ENCODE measurements at regions not wholly inside any gene's neighbourhood (a gene's known extent, or its start where the extent isn't known, plus 50 kb on each side); places are given as distances from the start of the nearest gene placed in this dataset.

- DNase-seq = no peak
These were observed 377.7 kb upstream of the KAZN start for GRCh38 chr1:14220811-14221210.

- no peak for DNase-seq
These were observed 376.4 kb upstream of the KAZN start for GRCh38 chr1:14222086-14222485.

GRCh38 chr1:14228677-14229076 lies 369.8 kb upstream of the KAZN start:
- DNase-seq = no peak

GRCh38 chr1:14233510-14233909 lies 365.0 kb upstream of the KAZN start:
- DNase-seq = no peak

GRCh38 chr1:14236097-14236496 lies 362.4 kb upstream of the KAZN start:
- DNase-seq = no peak

- no peak for DNase-seq
These were observed 359.8 kb upstream of the KAZN start for GRCh38 chr1:14238472-14239307.

GRCh38 chr1:14240265-14240664 lies 358.2 kb upstream of the KAZN start:
- DNase-seq = no peak

GRCh38 chr1:14242123-14242522 lies 356.4 kb upstream of the KAZN start:
- no peak for DNase-seq

- DNase-seq = no peak
These were observed 355.6 kb upstream of the KAZN start for GRCh38 chr1:14242870-14243269.

GRCh38 chr1:14245954-14246353 lies 352.5 kb upstream of the KAZN start:
- no peak for DNase-seq

- DNase-seq = no peak
These were observed 352.0 kb upstream of the KAZN start for GRCh38 chr1:14246471-14246870.

- no peak for DNase-seq
These were observed 350.8 kb upstream of the KAZN start for GRCh38 chr1:14247666-14248065.

GRCh38 chr1:14251871-14252270 lies 346.6 kb upstream of the KAZN start:
- DNase-seq = no peak

GRCh38 chr1:14253676-14254075 lies 344.8 kb upstream of the KAZN start:
- DNase-seq = no peak

GRCh38 chr1:14254251-14254650 lies 344.2 kb upstream of the KAZN start:
- DNase-seq = no peak

- DNase-seq = no peak
These were observed 343.3 kb upstream of the KAZN start for GRCh38 chr1:14255233-14255632.

GRCh38 chr1:14255711-14256110 lies 342.8 kb upstream of the KAZN start:
- no peak for DNase-seq

- DNase-seq = no peak
These were observed 339.2 kb upstream of the KAZN start for GRCh38 chr1:14259191-14259757.

GRCh38 chr1:14260480-14260879 lies 338.0 kb upstream of the KAZN start:
- no peak for DNase-seq

GRCh38 chr1:14261395-14261794 lies 337.1 kb upstream of the KAZN start:
- no peak for DNase-seq

GRCh38 chr1:14262637-14263036 lies 335.8 kb upstream of the KAZN start:
- no peak for DNase-seq

GRCh38 chr1:14263225-14263624 lies 335.3 kb upstream of the KAZN start:
- DNase-seq = no peak

- no peak for DNase-seq
These were observed 334.8 kb upstream of the KAZN start for GRCh38 chr1:14263671-14264070.

- DNase-seq = no peak
These were observed 333.0 kb upstream of the KAZN start for GRCh38 chr1:14265495-14265894.

GRCh38 chr1:14267991-14268390 lies 330.5 kb upstream of the KAZN start:
- DNase-seq = no peak

Data from CD4-positive, alpha-beta T cell treated with Interleukin-17A for 4 hours (primary cell).